ENCODE measurements at regions not wholly inside any gene's neighbourhood (a gene's known extent, or its start where the extent isn't known, plus 50 kb on each side); places are given as distances from the start of the nearest gene placed in this dataset.

DNA sequence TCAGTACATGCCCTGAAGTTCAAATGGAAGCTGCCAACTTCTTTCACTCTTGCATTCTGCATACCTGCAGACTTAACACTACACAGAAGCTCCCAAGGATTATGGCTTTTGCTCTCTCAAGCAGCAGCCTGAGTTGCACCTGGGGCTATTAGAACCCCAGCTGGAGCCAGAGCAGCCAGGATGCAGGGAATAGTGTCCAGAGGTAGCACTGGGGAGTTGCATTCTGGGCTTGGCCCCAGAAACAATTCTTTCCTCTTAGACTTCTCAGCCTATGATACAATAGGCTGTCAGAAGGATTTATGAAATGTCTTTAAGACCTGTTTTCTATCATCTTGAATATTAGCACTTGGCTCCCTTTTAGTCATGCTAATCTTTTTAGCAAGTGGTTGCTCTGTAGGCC lies 886.7 kb upstream of the GHITM start:
- TF ChIP-seq, protein P1, sequence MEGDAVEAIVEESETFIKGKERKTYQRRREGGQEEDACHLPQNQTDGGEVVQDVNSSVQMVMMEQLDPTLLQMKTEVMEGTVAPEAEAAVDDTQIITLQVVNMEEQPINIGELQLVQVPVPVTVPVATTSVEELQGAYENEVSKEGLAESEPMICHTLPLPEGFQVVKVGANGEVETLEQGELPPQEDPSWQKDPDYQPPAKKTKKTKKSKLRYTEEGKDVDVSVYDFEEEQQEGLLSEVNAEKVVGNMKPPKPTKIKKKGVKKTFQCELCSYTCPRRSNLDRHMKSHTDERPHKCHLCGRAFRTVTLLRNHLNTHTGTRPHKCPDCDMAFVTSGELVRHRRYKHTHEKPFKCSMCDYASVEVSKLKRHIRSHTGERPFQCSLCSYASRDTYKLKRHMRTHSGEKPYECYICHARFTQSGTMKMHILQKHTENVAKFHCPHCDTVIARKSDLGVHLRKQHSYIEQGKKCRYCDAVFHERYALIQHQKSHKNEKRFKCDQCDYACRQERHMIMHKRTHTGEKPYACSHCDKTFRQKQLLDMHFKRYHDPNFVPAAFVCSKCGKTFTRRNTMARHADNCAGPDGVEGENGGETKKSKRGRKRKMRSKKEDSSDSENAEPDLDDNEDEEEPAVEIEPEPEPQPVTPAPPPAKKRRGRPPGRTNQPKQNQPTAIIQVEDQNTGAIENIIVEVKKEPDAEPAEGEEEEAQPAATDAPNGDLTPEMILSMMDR (IDR thresholded peaks at IDR 0.05; ENCODE audit: insufficient read depth, low read depth, low read length): no peak
- TF ChIP-seq EZH2 (IDR thresholded peaks at IDR 0.05; ENCODE audit: insufficient read depth, low read length): no peak
